ENCODE measurements at regions not wholly inside any gene's neighbourhood (a gene's known extent, or its start where the extent isn't known, plus 50 kb on each side); places are given as distances from the start of the nearest gene placed in this dataset.

- no peak for DNase-seq
Observed at GRCh38 chr5:124663101-124663506, 83.3 kb downstream of the ZNF608 start.

DNA sequence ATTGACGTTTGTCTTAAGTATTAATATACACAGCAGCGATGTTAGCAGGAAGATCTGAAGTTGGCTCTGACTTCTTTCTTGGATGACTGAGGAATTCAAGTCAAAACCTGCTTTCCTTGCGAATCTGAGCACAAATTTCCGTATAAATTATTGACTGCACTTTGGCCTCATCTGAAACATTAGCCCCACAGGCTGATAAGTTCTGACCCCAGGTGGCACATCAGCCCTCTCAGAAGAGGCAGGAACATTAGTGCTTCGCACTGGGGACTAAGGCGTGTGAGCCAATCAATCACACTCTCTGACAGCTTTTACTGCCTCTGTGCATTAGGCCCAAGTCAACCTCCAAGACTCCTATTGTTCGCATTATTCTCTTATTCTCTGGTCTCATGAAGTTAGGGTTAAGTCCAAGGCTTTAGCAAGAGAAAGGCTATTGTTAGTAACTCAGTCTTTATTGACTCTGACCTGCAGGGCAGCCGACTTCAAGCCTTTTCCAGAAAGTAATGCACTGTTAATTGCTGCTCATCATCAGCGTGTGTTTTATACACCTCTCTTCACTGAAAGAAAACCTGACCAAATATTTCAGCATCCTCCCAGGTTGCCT is 84.2 kb downstream of the ZNF608 start:
- no peak for DNase-seq

DNA sequence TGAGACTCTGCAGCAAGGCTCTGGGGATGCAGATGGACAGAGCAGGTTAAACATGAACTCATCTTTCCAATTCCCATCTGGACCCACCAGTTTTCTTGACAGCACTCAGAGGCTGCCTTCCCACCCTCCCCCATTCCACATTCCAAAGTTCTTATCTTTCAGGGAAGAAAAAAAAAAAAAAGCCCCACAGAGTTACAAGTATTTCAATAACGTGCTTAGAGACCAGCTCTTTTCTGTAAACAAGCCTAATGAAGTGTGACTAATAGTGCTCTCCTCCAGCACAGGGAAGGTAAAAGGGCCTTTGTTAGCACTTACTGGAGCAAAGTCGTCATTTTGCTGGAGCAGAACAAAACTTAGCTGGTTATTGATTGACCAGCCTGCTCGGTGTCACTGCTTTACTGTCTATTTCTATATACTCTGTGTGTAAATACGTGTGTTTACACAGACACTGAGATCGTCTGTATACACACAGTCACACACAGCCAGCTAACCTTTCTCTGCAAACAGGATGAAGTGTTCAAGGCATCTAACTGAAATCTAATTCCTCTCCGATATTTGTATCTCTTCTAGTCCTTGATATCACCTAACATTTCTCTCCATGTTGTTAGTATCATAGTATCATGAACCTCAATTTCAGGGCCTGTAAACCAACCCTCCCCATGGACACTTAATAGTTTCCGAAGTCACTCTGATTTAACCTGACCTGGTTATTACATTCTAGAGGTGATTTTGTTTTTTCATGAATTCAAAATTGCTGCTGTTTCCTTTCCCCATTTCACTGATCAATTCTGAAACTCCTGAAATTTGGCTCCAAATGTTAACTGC is 84.9 kb downstream of the ZNF608 start:
- DNase-seq: no peak

DNA sequence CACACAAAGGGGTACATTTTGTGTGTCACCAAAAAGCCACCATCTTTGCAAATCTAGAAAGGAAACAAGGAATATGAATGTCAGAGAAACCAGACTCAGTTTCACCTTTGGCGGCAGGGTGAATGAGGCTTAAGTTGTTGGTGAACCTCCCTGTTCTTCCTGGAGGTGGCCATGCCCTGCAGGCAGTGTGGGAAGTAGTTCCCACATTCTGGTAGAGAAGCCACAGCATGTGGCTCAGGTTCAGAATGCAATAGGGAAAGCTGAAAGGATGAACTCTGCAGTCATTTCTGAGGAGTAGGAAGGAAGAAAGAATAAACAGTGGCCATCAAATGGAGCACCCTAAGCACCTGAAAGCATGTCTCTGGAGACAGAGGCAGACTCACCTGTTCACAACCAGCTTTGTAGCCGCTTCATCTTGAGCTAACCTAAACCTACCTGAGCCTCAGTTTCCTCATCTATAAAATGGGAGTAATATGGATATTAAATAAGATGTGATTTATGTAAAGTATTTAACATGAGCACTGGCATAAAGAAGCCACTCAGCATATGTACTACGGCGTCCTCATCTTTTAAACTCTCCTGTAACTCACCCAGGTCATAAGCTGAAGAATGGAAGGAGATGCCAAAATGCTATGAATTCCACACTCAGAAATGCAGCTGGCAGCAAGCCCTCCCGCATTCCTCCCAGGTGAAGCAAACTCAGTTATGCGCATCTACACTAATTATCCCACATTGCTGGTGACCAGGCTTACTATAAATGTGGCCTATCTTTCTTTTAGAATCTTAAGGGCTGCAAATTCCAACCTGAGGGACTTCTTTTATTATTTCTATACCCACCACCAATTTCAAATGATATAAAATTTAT is 86.0 kb downstream of the ZNF608 start:
- no peak for DNase-seq

GRCh38 chr5:124659798-124660197 is 86.6 kb downstream of the ZNF608 start:
- DNase-seq: no peak

GRCh38 chr5:124658867-124659557 is 87.4 kb downstream of the ZNF608 start:
- no peak for DNase-seq

GRCh38 chr5:124655921-124656511 is 90.4 kb downstream of the ZNF608 start:
- no peak for DNase-seq

DNA sequence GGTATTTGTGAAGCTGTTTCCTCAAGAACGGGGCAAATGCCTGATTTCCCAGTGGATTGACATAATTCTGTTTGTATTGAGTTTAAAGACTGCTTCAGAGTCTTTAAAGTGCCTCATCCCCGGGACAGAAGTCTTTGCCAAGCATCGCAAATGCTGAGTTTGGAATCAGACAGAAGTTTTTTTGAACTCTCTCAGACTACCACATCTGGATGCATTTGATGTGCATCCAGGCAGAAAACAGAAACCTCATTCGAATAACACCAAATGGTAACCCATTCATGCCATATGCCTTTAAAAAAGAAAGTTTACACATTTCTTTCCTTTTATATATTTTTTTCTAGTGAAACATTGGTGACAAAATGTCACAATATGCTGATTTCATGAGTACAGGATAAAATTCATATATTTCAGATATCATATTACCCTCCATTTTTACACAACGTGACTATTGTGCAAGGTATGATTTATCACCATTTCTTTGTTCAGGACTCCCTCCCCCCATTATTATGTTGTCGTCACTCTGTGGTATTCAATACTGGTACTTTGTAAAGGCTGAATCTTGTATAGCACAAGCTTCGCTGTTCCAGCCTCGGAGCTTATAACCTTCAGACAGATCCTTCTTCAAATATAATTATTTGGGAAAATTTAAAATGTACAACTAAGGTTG is 91.1 kb downstream of the ZNF608 start:
- no peak for DNase-seq

DNA sequence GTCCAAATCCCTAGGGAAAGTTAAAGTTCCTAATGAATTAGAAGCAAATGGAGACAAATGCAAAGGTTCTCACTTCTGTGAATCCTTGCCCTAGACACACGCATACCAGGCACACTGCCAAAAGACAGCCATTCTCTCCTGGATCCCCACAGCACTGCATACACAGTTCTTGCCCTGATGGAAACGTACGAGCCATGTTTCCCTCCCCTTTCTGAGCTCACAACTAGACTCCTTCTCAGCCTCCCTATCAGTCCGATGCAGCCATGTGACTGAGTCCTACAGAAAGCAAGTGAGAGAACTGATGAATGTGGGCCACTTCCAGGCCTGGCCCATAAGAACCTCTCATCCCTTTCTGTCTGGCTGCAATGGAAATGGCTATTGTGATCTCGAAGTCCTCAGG is 92.0 kb downstream of the ZNF608 start:
- DNase-seq: no peak

DNA sequence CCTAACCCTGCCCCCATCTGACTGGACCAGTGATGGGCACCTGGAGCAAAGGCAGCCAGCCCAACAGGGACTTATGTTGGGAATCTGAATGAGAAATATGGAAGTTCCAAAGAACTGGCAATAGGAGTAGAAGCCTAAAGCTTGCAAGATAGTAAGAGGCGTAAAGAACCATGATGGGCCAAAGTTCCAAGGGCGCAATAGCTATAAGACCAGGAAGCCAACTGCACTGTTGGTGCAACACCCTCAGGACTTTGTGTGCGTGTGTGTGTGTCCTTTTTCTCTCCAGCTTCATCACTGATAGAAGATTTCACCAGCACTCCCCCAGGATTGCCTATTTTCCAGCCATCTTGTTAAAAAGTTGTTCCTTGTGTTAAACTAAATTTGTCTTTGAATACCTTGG is 92.8 kb downstream of the ZNF608 start:
- DNase-seq: no peak

GRCh38 chr5:124652892-124653441 is 93.5 kb downstream of the ZNF608 start:
- no peak for DNase-seq

DNA sequence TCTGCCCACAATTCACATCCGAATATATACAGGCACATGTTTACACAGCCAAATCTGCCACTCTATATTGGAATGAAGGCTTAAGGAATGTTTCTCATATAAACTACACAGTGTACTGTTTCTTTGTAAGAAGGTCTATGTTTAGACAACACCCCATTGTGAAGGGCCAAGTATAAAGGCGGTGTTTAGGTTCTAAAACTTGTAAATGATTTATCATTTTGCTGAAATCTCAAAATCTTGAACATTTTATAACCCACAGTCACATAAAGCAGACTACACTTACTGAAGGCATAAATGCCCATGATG is 94.0 kb downstream of the ZNF608 start:
- no peak for DNase-seq

- no peak for DNase-seq
Observed at GRCh38 chr5:124651663-124652513, 94.6 kb downstream of the ZNF608 start.

DNA sequence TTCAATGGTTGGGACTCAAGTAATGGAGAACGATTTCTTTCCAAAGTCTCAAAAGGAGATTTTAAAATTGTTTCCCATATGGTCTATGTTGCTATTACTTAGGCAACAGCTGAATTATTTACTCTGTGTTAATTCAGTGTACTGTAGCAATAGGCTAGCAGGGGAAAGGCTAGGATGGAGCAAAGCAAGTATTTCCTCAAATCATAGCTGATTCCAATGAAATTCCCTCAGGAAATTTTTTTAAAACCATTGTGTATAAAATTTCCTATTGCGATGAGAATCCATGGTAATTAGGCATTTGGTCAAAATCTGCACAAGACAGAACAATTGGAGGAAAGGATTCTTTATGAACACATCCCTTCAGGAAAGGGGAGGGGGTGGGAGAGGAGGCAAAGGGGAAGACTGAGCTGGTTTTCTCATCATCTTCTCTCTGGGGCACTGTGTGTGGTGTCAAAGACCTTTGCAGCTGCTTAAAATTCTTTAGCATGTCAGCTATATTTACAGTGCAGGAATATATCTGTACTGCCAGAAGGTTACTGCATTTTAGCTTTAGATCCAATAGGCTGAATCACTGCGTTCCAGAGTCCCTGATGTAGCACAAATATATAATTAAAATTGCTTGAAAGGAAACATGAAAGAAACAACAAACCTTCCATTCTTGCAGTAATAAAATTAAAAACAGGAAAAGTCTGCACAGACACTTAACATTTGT is 95.3 kb downstream of the ZNF608 start:
- DNase-seq: no peak

DNA sequence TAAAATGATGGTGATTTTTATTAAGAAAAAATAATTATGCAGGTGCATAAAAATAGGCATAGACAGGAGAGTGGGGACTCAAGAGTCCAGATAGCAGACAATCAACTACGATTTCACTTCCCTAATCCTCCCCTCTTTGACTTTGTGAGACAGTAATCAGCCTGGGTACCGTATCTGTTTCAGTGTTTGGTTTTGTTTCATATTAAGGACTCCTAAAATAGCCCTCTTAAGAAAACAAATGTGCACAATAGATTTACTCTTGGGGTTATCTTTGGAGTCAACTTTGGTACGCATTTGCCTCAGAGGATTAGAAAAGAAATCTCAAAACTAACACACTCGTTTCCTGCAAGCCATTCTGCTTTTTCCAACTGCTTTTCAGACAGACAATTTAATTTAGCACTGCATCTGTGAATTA is 96.3 kb downstream of the ZNF608 start:
- no peak for DNase-seq

DNA sequence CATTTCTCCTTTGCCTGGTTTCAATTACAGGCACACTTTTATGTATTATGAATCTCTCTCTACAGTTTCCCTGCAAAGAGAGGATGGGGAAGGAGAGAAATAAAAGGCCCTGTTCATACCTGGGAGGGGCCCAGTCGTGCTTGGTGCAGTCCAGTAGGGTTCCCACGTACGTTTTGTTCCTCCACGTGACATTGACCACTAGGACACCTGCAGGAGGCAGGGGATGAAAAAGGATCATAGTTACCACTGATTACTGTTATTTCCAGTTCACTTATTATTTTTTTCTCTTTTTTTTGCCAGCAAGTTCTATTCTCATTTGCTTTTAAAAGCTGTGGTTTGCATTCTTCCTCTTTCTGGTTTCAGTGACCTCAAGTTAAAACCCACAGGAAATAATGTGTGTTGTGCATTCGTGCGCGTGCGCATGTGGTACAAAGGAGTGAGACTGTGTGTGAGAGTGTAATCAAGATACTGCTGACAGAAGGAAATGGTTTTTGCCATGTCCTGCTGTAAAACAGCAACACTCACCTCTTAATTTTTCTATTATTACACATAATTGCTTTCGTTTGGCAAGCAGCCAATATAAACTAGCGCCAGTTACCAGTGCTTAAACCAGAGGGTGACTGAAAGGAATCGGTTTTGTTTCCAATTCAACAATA is 96.8 kb downstream of the ZNF608 start:
- DNase-seq: peak; percentile 86

DNA sequence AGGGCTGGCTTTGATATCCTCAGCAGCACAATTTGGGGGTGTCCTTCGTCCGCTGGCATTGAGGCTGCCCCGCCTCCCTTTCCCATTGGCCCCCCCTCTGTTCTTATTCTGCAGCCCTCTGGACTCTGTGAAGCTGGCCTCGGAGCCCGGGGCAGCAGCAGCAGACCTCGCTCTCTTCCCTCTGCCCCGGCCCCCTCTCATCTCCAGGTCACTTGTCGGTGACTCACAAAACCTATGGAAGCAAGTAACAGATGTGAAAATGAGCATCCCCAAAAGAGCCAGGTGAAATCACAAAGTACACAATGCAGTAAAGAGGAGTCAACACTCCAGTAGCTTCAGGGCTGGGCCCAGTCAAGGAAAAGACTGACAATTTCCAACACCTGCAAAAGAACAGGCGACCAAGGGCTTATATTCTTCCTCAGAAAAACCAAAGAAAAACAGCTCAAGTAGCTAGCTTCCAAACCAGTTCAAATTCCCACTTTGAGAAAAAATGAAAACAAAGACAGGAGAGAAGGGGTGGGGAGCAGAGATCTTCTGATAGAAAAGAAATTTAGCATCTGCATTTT is 97.5 kb downstream of the ZNF608 start:
- no peak for DNase-seq

GRCh38 chr5:124647352-124647751 is 99.1 kb downstream of the ZNF608 start:
- DNase-seq: no peak

DNA sequence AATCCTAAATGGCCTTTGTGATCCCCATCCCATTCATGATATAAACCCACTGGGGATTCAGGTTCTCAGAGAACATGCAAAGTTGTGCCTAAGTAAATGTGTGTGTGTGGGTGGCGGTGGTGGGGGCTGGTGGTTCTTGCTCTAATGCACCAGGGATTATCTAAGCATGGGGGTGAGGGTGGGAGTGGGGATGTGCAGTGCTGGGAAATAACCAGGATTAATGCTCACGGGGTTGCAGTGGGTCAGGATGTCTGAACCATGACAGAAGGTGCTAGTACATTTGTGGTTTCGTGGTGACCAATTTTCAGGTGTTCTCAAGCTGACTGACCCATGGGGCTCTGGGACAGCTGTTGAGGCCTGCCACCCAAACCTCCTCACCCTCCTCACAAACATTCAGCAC is 101.0 kb downstream of the ZNF608 start:
- DNase-seq: no peak
